Tongue (tissue), 1 donor: ENCODE measurements at regions not wholly inside any gene's neighbourhood (a gene's known extent, or its start where the extent isn't known, plus 50 kb on each side); places are given as distances from the start of the nearest gene placed in this dataset.

Experiments
- DNase-seq: peaks from one replicate; pipeline ENCODE4 v3.0.0-alpha.2; 2015

DNA sequence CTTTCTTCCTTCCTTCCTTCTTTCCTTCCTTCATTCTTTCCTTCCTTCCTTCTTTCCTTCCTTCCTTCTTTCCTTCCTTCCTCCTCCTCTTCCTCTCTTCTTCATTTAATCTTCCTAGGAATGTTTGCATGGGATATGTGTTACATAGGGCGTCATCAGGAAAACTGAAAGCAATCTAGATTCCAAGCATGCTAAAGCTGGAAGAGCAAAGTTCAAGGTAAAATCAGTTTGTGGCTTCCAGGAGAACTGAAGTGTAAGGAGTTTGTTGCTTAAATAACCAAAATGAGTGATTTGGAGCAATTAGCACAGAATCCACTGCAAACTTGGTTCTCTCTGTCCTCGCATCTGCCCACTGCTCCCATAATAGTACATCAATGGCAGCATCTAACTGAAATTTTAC, 716.2 kb downstream of the GBE1 start:
- no peak for DNase-seq

DNA sequence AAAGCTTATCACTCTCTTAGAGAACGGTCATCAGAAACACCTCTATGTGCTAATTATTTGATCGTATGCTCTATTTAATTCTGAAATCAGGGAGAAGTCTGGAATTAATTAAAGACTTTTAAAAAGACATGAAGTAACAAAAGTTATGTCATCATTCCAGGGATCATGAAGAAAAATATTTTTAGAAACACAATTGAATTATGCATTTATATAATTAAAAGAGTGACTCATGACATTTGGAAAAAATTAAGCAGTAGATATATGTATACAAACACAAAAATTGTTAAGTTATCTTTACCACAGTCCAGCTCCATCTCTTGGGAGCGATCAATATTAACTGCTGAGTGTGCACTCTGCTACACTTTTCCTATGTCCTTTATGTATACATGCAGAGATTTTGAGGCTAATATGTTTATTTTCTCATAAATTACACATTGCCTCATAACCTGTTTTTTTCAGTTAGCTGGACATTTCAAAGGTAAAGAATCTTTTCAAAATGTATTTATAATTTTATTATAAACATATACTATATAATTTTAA, 717.7 kb downstream of the GBE1 start:
- peak; percentile 0 for DNase-seq

DNA sequence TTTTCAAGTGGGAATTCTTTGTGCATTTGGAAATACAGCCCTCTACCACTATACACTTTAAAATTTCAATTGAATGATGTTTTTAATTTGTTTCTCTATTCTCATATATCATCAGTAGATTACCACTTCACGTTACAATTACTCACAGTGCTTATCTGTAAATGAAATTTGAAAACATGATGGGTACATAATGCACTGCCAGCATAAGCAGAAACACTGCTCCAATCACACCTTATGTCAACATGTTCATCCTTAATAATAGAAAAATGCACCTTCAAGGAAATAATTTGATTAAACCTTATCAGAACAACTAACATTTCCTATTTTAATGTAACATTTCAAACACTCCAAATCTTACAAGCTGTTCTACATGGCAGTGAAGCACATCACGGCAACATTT, 718.4 kb downstream of the GBE1 start:
- no peak for DNase-seq

DNA sequence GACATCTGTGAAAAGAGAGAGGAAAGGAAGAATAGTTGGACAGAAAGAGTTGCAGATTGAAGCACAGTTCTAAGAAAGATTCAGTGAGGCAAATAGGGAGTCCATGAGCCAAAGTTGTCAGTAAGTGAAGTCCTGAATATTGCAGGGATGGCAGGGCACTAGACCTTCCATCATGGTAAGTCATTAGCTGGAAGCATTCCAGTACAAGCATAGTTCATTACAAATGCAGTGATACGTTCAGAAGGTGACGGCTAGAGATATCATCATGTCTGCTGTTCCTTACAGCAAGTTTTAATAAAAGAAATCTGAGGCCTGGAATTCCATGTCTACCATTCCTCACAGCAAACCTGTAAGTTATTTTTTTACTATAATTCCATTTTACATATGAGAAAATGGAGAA, 720.1 kb downstream of the GBE1 start:
- DNase-seq = no peak

DNA sequence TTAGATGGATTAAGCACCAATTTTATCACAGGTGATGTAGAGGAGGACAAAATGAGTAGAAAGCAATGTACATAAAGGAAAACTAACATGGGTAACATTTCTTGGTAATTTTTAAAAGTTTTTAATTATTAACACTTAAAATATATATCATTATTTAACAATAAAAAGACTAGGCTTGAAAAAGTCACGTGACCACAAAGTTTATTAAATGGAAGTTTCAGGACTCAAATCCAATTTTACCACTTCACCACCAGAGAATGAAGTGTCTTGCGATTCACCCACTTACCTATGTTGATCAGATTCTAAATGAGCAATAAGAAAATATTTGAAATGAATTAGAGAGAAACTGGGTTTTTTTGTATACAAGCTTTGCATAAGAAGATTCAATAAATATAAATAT, 721.3 kb downstream of the GBE1 start:
- no peak for DNase-seq

DNA sequence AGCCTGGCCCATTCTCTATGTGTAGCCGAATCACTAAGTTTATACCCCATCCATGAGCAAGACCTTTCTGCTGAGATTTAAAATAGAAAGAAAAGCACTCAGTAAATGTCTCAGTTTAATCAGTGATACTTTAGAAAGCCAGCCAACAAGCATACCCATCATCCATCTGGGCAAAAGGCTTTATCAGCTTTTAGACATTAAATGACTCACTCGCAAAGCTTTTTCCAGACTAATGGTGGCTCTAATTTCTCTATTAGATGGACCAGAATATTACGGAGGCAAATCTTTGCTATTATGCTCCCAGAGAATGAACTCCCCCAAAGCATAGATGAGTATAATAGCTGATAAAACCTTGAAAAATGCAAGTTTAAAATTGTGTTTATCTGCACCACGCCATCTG, 727.8 kb downstream of the GBE1 start:
- DNase-seq = no peak

DNA sequence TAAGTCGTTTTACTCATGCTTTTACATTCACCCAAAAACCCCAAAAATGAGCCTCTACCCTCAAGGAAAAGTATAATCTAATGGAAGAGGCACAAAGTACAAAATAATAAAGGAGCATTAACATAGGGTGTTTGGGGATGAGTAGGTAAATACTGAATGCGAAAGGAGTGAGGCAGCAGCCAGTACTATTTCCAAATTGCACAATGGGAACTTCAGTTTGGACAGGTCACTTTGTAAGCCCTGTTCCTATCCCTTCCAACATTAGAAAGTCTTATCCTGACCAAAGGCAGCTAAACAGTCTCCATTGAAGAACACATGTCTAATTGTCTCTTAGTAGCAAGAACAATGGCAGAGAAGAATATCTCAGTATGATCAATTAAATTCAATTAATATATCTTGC, 728.3 kb downstream of the GBE1 start:
- DNase-seq = no peak

DNA sequence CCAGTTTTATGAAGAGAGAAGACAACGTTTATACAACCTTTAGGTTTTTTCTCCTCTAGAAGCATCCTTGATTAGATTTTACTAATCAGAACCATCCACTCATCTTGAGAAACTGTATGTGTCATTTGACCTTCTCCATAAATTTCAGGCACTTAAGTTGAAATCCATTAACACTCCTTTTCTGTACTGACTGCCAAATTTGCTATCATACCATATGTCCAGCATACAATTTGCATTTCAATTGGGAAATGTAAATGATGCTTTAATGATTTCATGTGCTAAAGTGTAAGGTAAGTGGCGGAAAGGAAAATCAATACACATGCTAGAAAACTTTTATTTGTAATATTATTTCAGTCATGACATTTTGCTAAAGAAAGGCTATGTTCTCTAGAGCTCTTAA, 731.6 kb downstream of the GBE1 start:
- DNase-seq = no peak

DNA sequence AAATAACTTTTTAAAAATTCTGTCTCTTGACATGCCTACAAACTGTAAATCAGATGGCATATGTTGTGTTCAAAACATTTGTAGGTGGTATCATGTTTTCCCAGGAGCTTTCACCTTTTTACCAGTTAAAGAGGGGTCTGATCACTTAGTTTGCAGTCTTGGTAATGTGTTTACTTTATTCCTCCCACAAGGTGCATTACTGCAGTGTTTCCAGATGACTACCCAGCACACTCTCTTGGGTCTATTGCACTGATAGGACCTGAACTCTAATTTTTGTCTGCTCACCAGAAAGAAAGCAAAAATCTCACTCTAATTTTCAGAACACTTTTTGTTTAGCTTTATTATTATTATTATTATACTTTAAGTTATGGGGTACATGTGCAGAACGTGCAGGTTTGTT, 734.1 kb downstream of the GBE1 start:
- DNase-seq = no peak

DNA sequence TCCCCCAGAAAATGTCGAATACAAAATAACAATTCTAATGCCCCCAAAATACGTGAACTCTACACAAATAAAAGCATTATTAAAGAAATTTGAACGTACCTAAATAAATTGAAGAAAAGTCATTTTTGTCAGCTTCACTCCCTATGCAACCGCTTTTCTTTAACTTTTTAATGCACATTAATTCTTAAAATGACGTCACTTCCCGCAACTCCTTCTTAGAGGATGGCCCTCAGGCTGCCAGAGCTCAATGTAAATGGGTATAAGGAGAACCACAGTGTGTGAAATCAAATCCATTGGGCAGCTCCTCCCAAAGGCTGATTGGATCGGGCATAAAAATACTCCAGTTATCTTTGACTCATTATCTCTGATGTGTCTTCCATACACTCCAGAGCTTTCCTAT, 736.9 kb downstream of the GBE1 start:
- no peak for DNase-seq

DNA sequence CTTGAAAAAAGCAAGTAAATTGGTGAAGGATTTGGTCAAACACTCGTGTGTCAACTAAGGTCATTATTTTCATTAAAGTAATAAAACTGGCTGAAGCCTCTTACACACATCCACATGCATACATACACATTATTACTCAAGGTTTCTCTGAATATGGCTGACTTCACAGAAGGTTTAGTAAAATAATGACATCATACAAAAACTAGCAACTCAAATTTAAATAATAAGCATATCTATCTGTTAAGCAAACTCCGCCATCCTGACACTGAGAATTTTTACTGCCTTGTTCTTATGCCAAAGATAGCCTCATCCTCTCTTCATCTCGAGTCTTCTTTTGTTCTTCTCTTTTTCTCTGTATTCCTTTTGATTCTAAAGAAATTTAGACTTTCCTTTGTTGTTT, 739.1 kb downstream of the GBE1 start:
- DNase-seq = no peak

DNA sequence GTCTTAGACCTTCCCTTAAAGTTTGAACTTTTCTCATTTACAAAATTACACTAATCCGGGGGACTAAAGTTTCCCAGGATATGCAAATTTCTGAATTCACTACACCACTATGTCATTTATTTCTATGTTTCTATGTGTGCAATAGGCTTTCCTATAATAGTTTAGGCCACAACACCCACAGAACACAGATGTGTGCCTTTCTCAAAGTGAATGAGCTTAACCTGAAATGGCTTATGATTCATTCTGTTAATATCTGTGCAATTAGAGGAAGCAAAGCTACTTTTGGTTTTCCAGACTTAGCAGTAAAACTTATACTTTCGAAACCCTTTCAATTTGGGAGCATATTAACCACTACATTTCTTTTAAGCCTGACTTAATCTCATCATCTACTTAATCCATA, 748.1 kb downstream of the GBE1 start:
- DNase-seq = no peak

DNA sequence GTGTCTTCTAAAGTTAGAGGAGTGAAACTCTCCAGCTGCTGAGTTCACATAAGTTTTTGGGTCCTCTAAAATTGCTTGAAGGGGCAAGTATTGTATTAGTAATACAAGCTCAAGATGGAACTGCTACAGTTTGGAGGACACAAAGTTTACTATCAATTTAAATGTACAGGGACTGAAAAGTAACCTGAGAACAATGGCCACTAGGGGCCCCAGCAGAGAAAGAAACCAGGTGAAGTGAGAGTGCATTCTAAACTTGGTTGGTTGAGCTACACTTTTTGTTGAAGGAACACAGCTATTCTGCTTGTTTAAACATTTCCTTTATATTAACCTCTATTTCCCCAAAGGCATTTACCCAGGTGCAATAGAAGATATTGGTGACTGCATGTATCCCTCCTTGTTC, 755.5 kb downstream of the GBE1 start:
- no peak for DNase-seq

DNA sequence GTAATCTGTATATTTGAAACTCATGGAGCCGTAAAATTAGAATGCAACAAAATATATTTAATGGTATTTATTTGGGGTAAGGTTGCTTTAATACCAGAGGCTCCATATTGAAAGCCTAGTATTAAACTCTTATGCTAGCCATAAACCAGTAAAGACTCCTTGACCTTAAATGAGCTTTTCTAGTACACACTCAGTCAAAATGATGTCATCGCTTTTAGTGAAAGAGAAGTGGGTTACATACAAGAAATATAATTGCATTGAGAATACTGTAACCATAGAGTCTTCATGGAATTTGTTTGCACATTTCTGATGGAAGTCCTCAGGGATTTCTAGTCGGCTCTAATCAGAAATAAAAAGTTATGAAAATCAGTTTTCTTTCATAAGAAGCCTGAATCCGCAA, 757.6 kb downstream of the GBE1 start:
- DNase-seq = no peak

DNA sequence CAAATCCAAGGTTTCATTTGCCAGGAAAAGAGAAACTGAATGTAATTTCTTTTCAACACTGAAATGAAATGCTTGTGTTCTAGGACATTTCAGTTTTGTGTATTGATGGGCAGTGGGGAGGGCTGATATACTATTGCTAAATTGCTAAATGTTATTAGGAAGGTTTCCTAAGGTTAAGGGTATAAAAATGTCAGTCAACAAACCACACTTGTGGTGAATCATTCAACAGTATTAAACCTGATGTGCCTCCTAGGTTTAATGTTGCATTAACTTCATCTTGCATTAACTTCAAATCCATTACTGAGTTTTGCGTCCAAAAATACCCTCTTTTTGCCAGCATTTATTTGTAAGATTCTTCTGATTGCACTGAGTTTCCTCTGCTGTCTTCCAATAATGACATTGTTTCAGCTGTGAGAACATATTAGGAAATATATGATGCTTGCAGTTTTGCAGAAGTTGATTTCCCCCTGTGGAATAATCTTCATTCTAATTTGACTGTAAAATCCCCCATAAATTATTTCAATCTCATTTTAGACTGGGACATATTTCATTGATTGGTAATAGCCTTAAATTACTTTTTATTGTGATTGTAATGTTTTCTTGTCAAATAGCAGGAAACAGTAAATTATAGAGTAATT, 758.3 kb downstream of the GBE1 start:
- DNase-seq = no peak

DNA sequence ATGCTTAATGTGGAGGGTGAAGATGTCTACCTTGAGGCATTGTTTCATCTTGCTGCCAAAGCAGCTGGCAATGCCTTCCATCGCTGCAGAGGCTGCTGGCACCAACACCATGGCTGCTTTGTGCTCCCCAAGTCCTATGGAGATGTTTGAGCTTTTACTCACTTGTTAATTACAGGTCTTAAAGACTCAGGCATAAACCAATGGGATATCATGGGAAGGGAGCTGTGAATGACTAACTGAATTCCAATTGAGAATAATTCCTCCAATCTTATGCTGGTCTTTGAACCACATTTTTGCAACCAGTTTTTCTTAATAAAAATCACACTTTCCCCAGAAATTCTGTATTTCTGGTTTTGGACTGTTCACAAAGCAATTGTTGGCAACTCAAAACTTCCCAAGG, 762.0 kb downstream of the GBE1 start:
- DNase-seq = no peak

DNA sequence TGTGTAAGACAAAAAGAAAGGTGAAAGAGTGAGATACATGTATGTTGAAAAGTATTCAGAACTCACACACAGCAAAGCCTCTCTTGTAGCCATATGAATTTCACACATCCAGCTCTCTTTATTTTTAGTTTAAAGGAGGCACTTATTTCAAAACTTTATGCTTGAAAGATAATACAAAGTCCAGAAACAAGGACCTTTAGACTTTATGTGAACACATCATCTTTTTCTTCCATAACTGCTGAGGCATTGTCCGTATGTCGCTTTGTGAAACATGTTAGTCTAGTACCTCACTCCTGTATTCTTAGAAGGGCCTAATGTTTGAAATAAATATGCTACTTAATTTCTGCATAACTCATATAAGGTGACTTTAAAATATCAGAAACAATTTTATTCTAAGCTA, 763.4 kb downstream of the GBE1 start:
- no peak for DNase-seq

DNA sequence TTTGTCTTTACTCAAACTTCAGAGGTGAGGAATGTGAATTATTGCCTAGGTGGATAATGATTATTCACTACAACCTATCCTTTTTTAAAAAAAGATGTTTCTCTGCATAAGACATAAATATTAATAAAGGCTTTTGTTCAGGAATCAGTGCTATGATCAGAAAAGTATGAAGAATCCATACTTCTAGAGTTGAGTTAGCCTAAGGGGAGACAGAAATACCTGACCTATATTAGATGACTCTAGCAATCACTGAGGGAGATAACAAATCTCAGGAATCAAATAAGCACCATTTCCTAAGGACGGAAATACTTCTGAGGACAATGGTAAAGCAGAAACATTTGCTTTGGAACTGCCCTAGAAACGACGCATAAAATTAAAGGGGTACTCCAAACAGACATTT, 763.8 kb downstream of the GBE1 start:
- no peak for DNase-seq

DNA sequence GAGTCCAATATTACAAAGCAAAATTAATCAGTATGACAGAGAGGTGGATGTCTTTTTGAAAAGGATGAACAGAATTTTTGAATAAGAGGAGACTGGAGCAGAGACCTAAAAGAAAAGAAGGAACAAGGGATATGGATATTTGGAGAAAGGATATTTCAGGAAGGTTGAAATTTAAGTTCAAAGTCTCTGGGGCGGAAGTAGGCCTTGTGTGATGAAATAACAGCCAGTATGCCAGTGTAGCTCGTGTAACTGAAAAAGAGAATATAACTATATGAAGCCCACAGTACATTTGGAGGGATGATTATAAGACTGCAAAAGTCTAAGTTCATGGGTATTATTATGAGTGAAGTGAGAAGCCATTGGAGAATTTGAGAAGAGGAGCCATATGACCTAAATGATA, 766.7 kb downstream of the GBE1 start:
- DNase-seq = no peak

DNA sequence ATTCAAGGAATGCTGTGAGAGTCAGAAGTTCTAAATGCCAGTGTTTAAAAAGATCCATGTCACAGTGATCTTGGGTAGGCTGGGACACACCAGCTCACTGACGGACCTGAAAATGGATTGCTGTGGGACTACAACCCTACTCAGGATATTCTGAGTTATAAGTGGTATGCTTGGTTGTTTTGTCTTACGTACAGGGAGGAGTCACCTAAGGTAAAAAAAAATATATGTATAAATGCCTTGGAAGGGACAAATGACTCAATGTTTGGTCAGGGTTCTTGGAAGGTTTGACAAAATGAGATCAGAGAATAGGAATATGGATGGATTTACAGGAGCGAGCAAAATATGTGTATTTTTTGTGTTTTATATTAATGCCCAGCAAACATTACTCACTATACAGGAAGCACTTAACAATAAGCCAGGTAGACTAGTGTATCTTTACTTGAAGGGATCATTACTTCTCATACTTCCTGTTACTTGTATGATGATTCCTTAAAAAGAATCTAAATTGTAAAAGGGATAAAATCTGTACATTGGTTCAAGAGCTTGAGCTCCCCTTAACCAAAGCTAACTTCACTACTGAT, 767.3 kb downstream of the GBE1 start:
- no peak for DNase-seq

DNA sequence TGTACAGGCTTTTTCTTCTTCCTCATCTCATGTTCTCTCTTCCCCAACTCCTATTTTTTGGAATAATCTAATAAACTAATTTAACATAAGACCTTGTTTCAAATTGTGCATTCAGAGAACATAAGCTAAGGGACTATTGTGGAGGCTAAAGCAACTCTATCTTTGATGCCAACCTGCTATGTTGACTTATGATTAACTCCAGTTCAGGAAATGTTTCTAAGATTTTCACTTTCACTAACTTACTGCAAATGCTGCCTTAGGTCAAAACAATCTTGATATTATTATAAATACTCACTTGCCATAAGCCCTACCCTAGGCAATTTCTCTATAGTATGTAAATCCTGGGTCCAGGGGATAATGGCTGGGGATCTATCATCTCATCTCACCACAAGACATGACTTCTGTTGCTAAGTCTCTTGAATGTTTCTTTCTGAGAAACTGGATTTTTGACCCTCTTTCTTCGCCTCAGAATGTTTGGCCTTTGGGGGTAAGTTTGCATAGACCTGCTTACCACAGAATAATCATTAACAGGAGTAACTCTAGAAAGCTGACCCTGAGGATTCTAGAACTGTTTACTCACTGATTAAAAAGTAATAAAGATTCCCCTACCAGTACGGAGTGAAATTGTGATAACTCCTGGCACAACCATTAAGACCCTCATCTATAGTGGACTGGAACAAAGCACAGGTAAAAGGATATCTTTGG, 768.1 kb downstream of the GBE1 start:
- DNase-seq = no peak

DNA sequence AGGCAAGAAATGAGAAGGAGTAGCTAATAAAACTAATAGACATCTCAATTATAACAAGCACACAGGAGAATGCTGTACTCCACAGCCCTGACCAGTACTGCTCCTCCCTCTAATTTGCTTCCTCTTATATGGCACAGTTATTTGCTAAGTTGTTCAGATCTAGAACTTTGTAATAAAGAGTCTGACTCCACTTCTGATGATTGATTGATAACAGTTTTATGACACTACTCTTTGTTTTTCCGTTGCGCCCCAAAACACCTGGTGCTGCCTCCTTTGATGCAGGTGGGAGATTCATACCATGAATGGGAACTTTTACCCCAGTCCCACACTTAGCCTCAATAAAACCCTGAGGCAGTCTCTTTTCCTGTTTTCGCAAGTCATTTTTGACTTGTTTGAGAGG, 777.7 kb downstream of the GBE1 start:
- no peak for DNase-seq

DNA sequence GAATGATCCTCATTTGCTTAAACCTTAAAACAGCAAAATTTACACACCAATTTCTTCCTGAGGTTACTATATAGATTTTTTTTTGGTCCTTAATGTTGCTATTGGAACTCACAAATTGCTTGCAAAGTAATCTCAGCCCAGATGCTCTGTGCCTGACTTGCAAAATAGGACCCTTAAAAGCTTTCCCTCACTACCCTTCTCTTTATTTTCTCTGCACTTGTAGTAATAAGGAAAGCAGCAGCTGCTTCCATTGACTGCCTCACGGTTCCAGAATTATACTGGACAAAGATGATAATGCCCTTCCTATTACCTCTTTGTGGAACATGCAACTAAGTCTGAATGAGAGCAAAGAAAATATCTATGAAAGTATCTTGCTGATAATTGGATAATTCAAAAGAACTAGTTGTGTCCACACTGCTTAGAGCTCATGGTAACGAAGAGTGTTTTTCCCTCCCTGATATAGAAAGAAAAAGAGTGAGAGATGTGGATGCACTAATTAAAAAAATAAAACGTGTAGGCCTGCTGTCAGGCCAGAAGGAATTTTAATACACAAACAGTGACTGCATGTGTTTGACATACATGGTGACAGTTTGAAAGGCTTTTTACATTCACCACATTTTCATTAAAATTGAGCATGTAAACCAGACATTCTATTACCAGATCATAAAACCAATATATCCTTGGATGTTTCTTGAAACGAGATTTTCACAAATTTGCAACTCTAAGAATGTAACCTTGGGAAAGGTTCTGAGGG, 783.1 kb downstream of the GBE1 start:
- DNase-seq = no peak
